Right lobe of liver (tissue), 4 donors: ENCODE measurements at regions not wholly inside any gene's neighbourhood (a gene's known extent, or its start where the extent isn't known, plus 50 kb on each side); places are given as distances from the start of the nearest gene placed in this dataset.

Source experiments
- POLR2A ChIP-seq: fragments of 450-650 bp; IDR thresholded peaks from one replicate; pipeline ENCODE4 v1.6.1; 2017; ENCODE audit warnings: antibody characterized with exemption, mild to moderate bottlenecking
- TF ChIP-seq, protein P1 (sequence below), 4 donors: fragments of 200-600 bp in 3 of 4; fragments of 450-650 bp in 1 of 4; IDR thresholded peaks; one replicate each; pipeline versions ENCODE4 v1.5.1 to v1.8.0; 2016 to 2022; ENCODE audit warnings: antibody characterized with exemption in 4 of 4, mild to moderate bottlenecking in 2 of 4
- donor health status: DM: no; HTN: no; CAD: no.
- donor health status: DM: no; HTN: no; CAD: no.
- donor health status: DM: no; HTN: yes; CAD: no.

DNA sequence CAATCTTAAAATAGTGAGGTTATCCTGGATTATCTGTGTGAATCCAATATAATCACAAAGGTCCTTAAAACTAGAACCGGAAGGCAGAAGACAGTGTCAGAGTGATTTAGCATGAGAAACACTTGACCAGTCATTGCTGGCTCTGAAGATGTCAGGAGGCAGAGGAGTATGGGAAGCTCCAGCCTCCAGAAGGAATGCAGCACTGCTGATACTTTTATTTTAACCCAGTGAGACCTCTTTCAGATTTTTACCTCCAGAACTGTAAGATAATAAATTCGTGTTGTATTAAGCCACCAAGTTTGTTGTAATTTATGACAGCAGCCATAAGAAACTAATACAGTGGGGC lies 134.4 kb upstream of the ZC3H12C start:
- TF ChIP-seq, protein P1, sequence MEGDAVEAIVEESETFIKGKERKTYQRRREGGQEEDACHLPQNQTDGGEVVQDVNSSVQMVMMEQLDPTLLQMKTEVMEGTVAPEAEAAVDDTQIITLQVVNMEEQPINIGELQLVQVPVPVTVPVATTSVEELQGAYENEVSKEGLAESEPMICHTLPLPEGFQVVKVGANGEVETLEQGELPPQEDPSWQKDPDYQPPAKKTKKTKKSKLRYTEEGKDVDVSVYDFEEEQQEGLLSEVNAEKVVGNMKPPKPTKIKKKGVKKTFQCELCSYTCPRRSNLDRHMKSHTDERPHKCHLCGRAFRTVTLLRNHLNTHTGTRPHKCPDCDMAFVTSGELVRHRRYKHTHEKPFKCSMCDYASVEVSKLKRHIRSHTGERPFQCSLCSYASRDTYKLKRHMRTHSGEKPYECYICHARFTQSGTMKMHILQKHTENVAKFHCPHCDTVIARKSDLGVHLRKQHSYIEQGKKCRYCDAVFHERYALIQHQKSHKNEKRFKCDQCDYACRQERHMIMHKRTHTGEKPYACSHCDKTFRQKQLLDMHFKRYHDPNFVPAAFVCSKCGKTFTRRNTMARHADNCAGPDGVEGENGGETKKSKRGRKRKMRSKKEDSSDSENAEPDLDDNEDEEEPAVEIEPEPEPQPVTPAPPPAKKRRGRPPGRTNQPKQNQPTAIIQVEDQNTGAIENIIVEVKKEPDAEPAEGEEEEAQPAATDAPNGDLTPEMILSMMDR (IDR thresholded peaks at IDR 0.05), result no peak
- TF ChIP-seq POLR2A, result no peak
